ENCODE measurements at regions not wholly inside any gene's neighbourhood (a gene's known extent, or its start where the extent isn't known, plus 50 kb on each side); places are given as distances from the start of the nearest gene placed in this dataset.

GRCh38 chr15:91620229-91620628, 233.3 kb upstream of the SLCO3A1 start:
- H3K4me2 ChIP-seq (ENCODE audit: insufficient read depth, low read length): no peak overlapping the region
- H3K27me3 ChIP-seq (ENCODE audit: insufficient read depth, low read length): no peaks in the 10 kb centered on the region
- H3K36me3 ChIP-seq (ENCODE audit: insufficient read depth, low read length): no peaks in the 10 kb centered on the region
- no peak overlapping the region for H3K27ac ChIP-seq (ENCODE audit: low read depth, low read length)
- H2AFZ ChIP-seq (ENCODE audit: low read length): no peak overlapping the region
- H3K4me3 ChIP-seq (ENCODE audit: insufficient read depth, low read length): no peak overlapping the region
- no peak for DNase-seq (ENCODE audit: insufficient read length, low spot score, missing footprints)
- H3K79me2 ChIP-seq (ENCODE audit: insufficient read depth, low read length): no peaks in the 10 kb centered on the region
- H4K20me1 ChIP-seq (ENCODE audit: insufficient read depth, low read length): no peaks in the 10 kb centered on the region
- H3K4me1 ChIP-seq (ENCODE audit: insufficient read depth, low read length): no peaks in the 10 kb centered on the region
- no peak for TF ChIP-seq CTCF (IDR thresholded peaks at IDR 0.05; ENCODE audit: extremely low read depth, low read depth, low read length)
- H3K9me3 ChIP-seq (ENCODE audit: low read depth, low read length): no peaks in the 10 kb centered on the region

- H3K27ac ChIP-seq (ENCODE audit: low read depth, low read length): no peak overlapping the region
- no peaks in the 10 kb centered on the region for H3K9me3 ChIP-seq (ENCODE audit: low read depth, low read length)
- H3K36me3 ChIP-seq (ENCODE audit: insufficient read depth, low read length): no peaks in the 10 kb centered on the region
- no peaks in the 10 kb centered on the region for H3K27me3 ChIP-seq (ENCODE audit: insufficient read depth, low read length)
- no peak for TF ChIP-seq CTCF (IDR thresholded peaks at IDR 0.05; ENCODE audit: extremely low read depth, low read depth, low read length)
- H3K4me1 ChIP-seq (ENCODE audit: insufficient read depth, low read length): no peaks in the 10 kb centered on the region
- no peak overlapping the region for H2AFZ ChIP-seq (ENCODE audit: low read length)
- H3K79me2 ChIP-seq (ENCODE audit: insufficient read depth, low read length): no peaks in the 10 kb centered on the region
- no peak for DNase-seq (ENCODE audit: insufficient read length, low spot score, missing footprints)
- no peak overlapping the region for H3K4me2 ChIP-seq (ENCODE audit: insufficient read depth, low read length)
- no peaks in the 10 kb centered on the region for H4K20me1 ChIP-seq (ENCODE audit: insufficient read depth, low read length)
- H3K4me3 ChIP-seq (ENCODE audit: insufficient read depth, low read length): no peak overlapping the region
These were observed 231.3 kb upstream of the SLCO3A1 start for GRCh38 chr15:91622235-91622634.

GRCh38 chr15:91622711-91623342, 230.7 kb upstream of the SLCO3A1 start:
- no peaks in the 10 kb centered on the region for H3K27me3 ChIP-seq (ENCODE audit: insufficient read depth, low read length)
- no peak overlapping the region for H2AFZ ChIP-seq (ENCODE audit: low read length)
- DNase-seq (ENCODE audit: insufficient read length, low spot score, missing footprints): no peak
- no peak overlapping the region for H3K27ac ChIP-seq (ENCODE audit: low read depth, low read length)
- no peaks in the 10 kb centered on the region for H3K79me2 ChIP-seq (ENCODE audit: insufficient read depth, low read length)
- no peak for TF ChIP-seq CTCF (IDR thresholded peaks at IDR 0.05; ENCODE audit: extremely low read depth, low read depth, low read length)
- H3K9me3 ChIP-seq (ENCODE audit: low read depth, low read length): no peaks in the 10 kb centered on the region
- no peaks in the 10 kb centered on the region for H3K4me1 ChIP-seq (ENCODE audit: insufficient read depth, low read length)
- no peak overlapping the region for H3K4me3 ChIP-seq (ENCODE audit: insufficient read depth, low read length)
- no peaks in the 10 kb centered on the region for H4K20me1 ChIP-seq (ENCODE audit: insufficient read depth, low read length)
- H3K36me3 ChIP-seq (ENCODE audit: insufficient read depth, low read length): no peaks in the 10 kb centered on the region
- no peak overlapping the region for H3K4me2 ChIP-seq (ENCODE audit: insufficient read depth, low read length)

- Histone ChIP-seq H3K27me3 (ENCODE audit: insufficient read depth, low read length) (no peaks in the 10 kb centered on the region), H3K27ac (ENCODE audit: low read depth, low read length) (no peak overlapping the region), H3K4me2 (ENCODE audit: insufficient read depth, low read length) (no peak overlapping the region), H2AFZ (ENCODE audit: low read length) (no peak overlapping the region), H4K20me1 (ENCODE audit: insufficient read depth, low read length) (no peaks in the 10 kb centered on the region), H3K79me2 (ENCODE audit: insufficient read depth, low read length) (no peaks in the 10 kb centered on the region), H3K9me3 (ENCODE audit: low read depth, low read length) (no peaks in the 10 kb centered on the region), H3K4me1 (ENCODE audit: insufficient read depth, low read length) (no peaks in the 10 kb centered on the region), H3K4me3 (ENCODE audit: insufficient read depth, low read length) (no peak overlapping the region), H3K36me3 (ENCODE audit: insufficient read depth, low read length) (no peaks in the 10 kb centered on the region)
- TF ChIP-seq CTCF (IDR thresholded peaks at IDR 0.05; ENCODE audit: extremely low read depth, low read depth, low read length): no peak
- DNase-seq (ENCODE audit: insufficient read length, low spot score, missing footprints): no peak
These were observed 229.0 kb upstream of the SLCO3A1 start for GRCh38 chr15:91624353-91624968.
